ENCODE measurements at regions not wholly inside any gene's neighbourhood (a gene's known extent, or its start where the extent isn't known, plus 50 kb on each side); places are given as distances from the start of the nearest gene placed in this dataset.

DNA sequence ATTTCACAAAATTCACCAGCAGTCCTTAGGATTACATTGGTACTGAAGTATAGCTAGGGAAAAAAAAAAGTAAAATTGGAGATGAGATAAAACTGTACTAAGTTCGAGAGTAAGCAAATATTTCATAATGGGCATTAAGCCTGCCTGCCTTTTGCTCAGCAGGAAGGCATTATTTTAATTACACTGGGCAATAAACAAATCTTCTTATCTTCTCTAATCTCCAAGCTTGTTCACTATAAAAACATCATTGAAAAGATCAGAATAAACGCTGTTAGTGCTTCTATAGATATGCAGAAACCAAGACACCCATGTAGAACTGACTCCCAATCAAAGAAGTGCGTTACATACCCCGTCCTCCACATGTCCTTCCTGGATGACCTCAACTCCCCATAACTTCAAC is 174.2 kb upstream of the CHODL start:
- H3K27me3 Mint-ChIP-seq (ENCODE audit: insufficient read depth), result no peaks in the 10 kb centered on the region

DNA sequence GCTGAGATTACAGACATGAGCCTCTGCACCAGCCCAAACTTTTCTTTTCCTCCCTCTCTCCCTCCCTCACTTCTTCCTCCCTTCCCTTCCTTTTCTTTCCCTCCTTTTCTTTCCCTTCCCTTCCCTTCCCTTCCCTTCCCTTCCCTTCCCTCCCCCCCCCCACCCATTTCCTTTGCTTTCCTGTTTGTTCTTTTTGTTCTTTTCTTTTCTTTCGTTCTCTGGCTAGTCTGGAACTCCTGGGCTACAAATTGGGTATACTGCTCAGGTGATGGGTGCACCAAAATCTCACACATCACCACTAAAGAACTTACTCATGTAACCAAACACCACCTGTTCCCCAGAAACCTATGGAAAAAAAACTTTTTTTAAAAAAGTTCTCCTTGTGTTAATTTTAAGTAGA is 174.8 kb upstream of the CHODL start:
- H3K9me3 Mint-ChIP-seq, result peaks cover 44% of the 10 kb centered on the region
- H3K27me3 Mint-ChIP-seq (ENCODE audit: insufficient read depth), result no peaks in the 10 kb centered on the region
- H3K4me1 Mint-ChIP-seq (ENCODE audit: low read depth), result no peaks in the 10 kb centered on the region
- TF ChIP-seq, protein P1, sequence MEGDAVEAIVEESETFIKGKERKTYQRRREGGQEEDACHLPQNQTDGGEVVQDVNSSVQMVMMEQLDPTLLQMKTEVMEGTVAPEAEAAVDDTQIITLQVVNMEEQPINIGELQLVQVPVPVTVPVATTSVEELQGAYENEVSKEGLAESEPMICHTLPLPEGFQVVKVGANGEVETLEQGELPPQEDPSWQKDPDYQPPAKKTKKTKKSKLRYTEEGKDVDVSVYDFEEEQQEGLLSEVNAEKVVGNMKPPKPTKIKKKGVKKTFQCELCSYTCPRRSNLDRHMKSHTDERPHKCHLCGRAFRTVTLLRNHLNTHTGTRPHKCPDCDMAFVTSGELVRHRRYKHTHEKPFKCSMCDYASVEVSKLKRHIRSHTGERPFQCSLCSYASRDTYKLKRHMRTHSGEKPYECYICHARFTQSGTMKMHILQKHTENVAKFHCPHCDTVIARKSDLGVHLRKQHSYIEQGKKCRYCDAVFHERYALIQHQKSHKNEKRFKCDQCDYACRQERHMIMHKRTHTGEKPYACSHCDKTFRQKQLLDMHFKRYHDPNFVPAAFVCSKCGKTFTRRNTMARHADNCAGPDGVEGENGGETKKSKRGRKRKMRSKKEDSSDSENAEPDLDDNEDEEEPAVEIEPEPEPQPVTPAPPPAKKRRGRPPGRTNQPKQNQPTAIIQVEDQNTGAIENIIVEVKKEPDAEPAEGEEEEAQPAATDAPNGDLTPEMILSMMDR (IDR thresholded peaks at IDR 0.05), result no peak
- no peak overlapping the region for H3K27ac Mint-ChIP-seq
- H3K36me3 Mint-ChIP-seq (ENCODE audit: low read depth), result no peaks in the 10 kb centered on the region
- DNase-seq, result no peak
- no peak overlapping the region for H3K4me3 Mint-ChIP-seq

More for the DNA sequence above, 174.2 kb upstream of the CHODL start:
- Mint-ChIP-seq H3K36me3 (ENCODE audit: low read depth) (no peaks in the 10 kb centered on the region), H3K4me1 (ENCODE audit: low read depth) (no peaks in the 10 kb centered on the region), H3K9me3 (peaks cover 41% of the 10 kb centered on the region), H3K4me3 (no peak overlapping the region), H3K27ac (no peak overlapping the region)
- no peak for DNase-seq
- TF ChIP-seq, protein P1 (IDR thresholded peaks at IDR 0.05), result no peak

DNA sequence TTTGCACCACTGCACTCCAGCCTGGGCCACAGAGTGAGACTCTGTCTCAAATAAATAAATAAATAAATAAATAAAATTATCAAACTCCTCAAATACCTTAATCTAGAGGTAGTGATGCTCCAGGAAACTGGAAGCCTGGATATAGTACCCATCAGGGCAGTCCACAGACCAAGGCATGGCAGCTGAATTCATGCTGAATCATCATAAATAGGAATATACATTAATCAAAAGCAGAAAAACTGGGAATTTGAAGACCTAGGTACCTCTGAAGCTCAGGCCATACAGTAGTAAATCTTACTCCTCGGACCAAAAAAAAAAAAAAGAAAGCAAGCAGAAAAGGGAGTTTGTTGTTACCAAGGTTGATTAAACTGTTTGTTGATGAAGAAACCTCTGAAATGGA is 184.2 kb upstream of the CHODL start:
- H3K4me1 Mint-ChIP-seq (ENCODE audit: low read depth), result no peaks in the 10 kb centered on the region
- no peak for DNase-seq
- H3K27ac Mint-ChIP-seq, result no peak overlapping the region

DNA sequence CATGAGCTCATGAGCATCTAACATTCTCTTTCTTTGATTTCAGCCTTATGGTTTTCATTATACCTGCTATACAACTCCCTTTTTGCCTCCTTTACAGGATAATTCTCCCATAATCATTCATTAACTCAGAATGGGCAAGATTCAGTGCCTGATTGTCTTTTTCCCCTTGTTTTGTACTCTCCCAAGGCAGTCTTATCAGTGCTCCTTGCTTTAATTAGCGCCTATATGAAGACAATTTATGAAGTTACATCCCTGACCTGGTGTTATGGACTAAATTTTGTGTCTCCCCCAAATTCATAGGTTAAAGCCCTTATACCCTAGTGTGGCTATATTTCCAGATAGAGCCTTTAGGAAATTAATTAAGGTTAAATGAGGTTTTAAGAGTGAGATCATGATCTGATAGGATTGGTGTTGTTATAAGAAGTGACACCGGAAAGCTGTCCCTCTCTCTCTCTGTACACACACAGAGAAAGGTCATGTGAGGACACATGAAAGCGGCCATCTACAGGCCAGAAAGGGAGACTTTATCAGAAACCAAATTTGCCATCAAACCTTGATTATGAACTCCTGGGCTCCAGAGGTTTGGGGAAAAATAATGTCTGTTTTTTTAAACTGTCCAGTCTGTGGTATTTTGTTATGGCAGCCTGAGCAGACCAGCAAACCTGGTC is 185.8 kb upstream of the CHODL start:
- no peak overlapping the region for H3K4me3 Mint-ChIP-seq
- TF ChIP-seq, protein P1 (IDR thresholded peaks at IDR 0.05), result no peak
- H3K27ac Mint-ChIP-seq, result no peak overlapping the region
- H3K9me3 Mint-ChIP-seq, result peaks cover 64% of the 10 kb centered on the region
- no peaks in the 10 kb centered on the region for H3K4me1 Mint-ChIP-seq (ENCODE audit: low read depth)
- no peaks in the 10 kb centered on the region for H3K36me3 Mint-ChIP-seq (ENCODE audit: low read depth)
- no peaks in the 10 kb centered on the region; the same call in 1 of the 2 replicates for H3K27me3 Mint-ChIP-seq (ENCODE audit: insufficient read depth)
- no peak for DNase-seq

More for the DNA sequence above, 184.2 kb upstream of the CHODL start:
- Mint-ChIP-seq H3K4me3 (no peak overlapping the region), H3K9me3 (peaks cover 73% of the 10 kb centered on the region), H3K27me3 (ENCODE audit: insufficient read depth) (no peaks in the 10 kb centered on the region; the same call in 1 of the 2 replicates), H3K36me3 (ENCODE audit: low read depth) (no peaks in the 10 kb centered on the region)
- TF ChIP-seq, protein P1 (IDR thresholded peaks at IDR 0.05), result no peak

DNA sequence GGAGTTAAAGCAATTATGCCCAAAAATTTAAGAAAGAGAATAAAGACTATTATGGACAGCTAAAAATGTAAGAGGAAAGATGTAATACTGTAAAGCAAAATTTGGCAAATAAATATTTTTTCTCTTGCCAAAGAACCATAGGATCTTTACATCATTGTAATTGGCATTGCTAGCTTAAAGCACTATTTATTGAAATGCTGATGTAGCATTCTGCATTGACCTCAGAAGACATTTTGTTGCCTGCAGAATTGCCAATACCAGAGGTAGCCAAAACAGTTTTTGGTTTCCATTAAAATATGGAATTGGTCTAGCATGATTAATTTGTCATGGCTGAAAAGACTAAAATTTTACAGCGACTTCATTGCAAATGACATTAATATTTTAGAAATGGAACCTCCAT is 191.5 kb upstream of the CHODL start:
- TF ChIP-seq, protein P1 (IDR thresholded peaks at IDR 0.05), result no peak
- Mint-ChIP-seq H3K36me3 (ENCODE audit: low read depth) (no peaks in the 10 kb centered on the region), H3K27me3 (ENCODE audit: insufficient read depth) (no peaks in the 10 kb centered on the region), H3K9me3 (peaks cover 49% of the 10 kb centered on the region), H3K27ac (no peak overlapping the region), H3K4me3 (no peak overlapping the region), H3K4me1 (ENCODE audit: low read depth) (no peaks in the 10 kb centered on the region)
- no peak for DNase-seq

Data from HFFc6 (cell line).